Fibroblast of lung (primary cell): ENCODE measurements at regions not wholly inside any gene's neighbourhood (a gene's known extent, or its start where the extent isn't known, plus 50 kb on each side); places are given as distances from the start of the nearest gene placed in this dataset.

ENCODE experiments used
- EZH2 ChIP-seq: IDR thresholded peaks from 2 replicates; pipeline ENCODE4 v1.5.1; 2012; ENCODE audit warnings: low read length, control low read depth, mild to moderate bottlenecking; ENCODE audit errors: missing control alignments
- TF ChIP-seq, protein P1 (sequence below), 2 donors: IDR thresholded peaks in 1 of 2; conservative IDR thresholded peaks in 1 of 2; 1 replicate in 1 of 2; 2 replicates in 1 of 2; pipeline ENCODE4 v1.5.1; 2011 to 2012; ENCODE audit warnings: low read length in 2 of 2, control low read depth in 1 of 2, inconsistent platforms in 1 of 2, low read depth in 1 of 2, mild to moderate bottlenecking in 1 of 2

DNA sequence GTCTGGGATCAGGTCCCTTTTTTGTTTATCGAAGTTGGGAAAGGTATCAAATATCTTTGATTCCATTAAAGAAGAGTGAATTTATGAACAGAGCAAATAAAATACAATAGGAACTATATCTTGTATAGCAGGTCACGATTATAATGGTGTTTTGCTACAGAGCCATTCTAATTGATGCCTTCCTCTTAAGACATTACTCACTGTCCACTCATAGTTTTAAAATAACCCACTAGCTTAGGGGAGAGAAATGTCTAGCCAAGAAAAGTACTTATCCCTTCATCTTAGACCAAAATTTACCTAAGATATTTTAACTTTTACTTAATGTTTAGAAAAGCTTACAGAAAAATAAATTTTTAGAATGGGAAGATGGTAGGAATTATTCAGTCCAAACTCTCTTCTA is 112.0 kb upstream of the PABPC4L start:
- TF ChIP-seq, protein P1, sequence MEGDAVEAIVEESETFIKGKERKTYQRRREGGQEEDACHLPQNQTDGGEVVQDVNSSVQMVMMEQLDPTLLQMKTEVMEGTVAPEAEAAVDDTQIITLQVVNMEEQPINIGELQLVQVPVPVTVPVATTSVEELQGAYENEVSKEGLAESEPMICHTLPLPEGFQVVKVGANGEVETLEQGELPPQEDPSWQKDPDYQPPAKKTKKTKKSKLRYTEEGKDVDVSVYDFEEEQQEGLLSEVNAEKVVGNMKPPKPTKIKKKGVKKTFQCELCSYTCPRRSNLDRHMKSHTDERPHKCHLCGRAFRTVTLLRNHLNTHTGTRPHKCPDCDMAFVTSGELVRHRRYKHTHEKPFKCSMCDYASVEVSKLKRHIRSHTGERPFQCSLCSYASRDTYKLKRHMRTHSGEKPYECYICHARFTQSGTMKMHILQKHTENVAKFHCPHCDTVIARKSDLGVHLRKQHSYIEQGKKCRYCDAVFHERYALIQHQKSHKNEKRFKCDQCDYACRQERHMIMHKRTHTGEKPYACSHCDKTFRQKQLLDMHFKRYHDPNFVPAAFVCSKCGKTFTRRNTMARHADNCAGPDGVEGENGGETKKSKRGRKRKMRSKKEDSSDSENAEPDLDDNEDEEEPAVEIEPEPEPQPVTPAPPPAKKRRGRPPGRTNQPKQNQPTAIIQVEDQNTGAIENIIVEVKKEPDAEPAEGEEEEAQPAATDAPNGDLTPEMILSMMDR (conservative IDR thresholded peaks at IDR 0.05 in 1 of 2, IDR thresholded peaks at IDR 0.05 in 1 of 2; ENCODE audit: low read depth in 1 of 2, low read length in 2 of 2), result no peak
- TF ChIP-seq EZH2, result no peak
